GM18505 (cell line): ENCODE measurements at regions not wholly inside any gene's neighbourhood (a gene's known extent, or its start where the extent isn't known, plus 50 kb on each side); places are given as distances from the start of the nearest gene placed in this dataset.

ENCODE experiments used
- ATAC-seq: cut with Tn5 transposase; IDR thresholded peaks from one replicate; pipeline ENCODE4 v1.9.1; 2021; ENCODE audit not compliant: unreplicated experiment
- POLR2A ChIP-seq: IDR thresholded peaks from 4 replicates; pipeline ENCODE4 v1.6.1; 2011; ENCODE audit warnings: borderline replicate concordance; ENCODE audit not compliant: insufficient read depth, insufficient read length; ENCODE audit errors: extremely low read depth

- TF ChIP-seq POLR2A: no peak
These were observed 129.9 kb downstream of the C1orf94 start for GRCh38 chr1:34306568-34306967.

GRCh38 chr1:34312359-34312758 lies 135.7 kb downstream of the C1orf94 start:
- ATAC-seq: no peak
- no peak for TF ChIP-seq POLR2A

More at GRCh38 chr1:34306568-34306967, 129.9 kb downstream of the C1orf94 start:
- no peak for ATAC-seq

GRCh38 chr1:34315974-34316373 lies 139.3 kb downstream of the C1orf94 start:
- TF ChIP-seq POLR2A: no peak
- ATAC-seq: no peak

GRCh38 chr1:34316773-34317172 lies 140.1 kb downstream of the C1orf94 start:
- ATAC-seq: no peak
- TF ChIP-seq POLR2A: no peak

GRCh38 chr1:34319218-34319617 lies 142.5 kb downstream of the C1orf94 start:
- no peak for ATAC-seq
- TF ChIP-seq POLR2A: no peak

- no peak for ATAC-seq
- TF ChIP-seq POLR2A: no peak
These were observed 143.5 kb downstream of the C1orf94 start for GRCh38 chr1:34320053-34320669.

- TF ChIP-seq POLR2A: no peak
- ATAC-seq: no peak
These were observed 146.3 kb downstream of the C1orf94 start for GRCh38 chr1:34322969-34323368.

- ATAC-seq: no peak
- no peak for TF ChIP-seq POLR2A
These were observed 148.3 kb downstream of the C1orf94 start for GRCh38 chr1:34324879-34325440.

- TF ChIP-seq POLR2A: no peak
These were observed 151.6 kb downstream of the C1orf94 start for GRCh38 chr1:34328281-34328799.

GRCh38 chr1:34330061-34330460 lies 153.4 kb downstream of the C1orf94 start:
- ATAC-seq: no peak
- no peak for TF ChIP-seq POLR2A

More at GRCh38 chr1:34328281-34328799, 151.6 kb downstream of the C1orf94 start:
- ATAC-seq: no peak

GRCh38 chr1:34331020-34331926 lies 154.6 kb downstream of the C1orf94 start:
- no peak for ATAC-seq
- TF ChIP-seq POLR2A: no peak

- TF ChIP-seq POLR2A: no peak
- ATAC-seq: no peak
These were observed 156.3 kb downstream of the C1orf94 start for GRCh38 chr1:34332996-34333395.

GRCh38 chr1:34338871-34339270 lies 162.2 kb downstream of the C1orf94 start:
- no peak for ATAC-seq
- no peak for TF ChIP-seq POLR2A
